ENCODE measurements at regions not wholly inside any gene's neighbourhood (a gene's known extent, or its start where the extent isn't known, plus 50 kb on each side); places are given as distances from the start of the nearest gene placed in this dataset.

DNA sequence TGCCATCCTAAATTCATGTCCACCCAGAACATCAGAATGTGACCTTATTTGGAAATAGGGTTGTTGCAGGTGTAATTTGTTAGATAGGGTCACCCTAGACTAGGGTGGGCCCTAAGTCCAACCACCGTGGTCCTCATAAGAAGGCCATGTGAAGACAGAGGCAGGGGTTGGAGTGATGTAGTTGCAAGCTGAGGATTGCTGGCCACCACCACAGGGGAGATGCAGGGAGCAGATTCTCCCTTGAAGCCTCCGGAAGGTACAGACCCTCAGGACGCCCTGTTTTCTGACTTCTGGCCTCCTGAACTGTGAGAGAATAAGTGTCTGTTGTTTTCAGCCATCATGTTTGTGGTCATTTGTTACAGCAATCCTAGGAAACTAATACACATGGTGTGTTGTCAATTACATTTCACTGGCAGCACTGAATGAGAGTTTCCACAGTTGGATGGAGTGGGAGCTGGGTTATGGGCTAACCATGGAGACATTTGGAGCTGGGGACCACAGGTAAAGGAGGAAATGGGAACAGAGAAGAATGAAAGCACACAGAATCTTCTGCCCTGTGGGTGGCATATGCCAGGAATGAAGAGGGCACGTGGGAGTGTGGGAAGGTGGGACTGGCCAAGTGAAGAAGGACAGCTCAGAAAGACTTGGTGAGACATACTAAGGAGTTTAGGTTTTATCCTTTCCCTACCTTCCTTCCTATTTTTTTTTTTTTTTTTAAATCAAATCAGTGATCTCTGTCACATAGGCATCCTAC, 266.0 kb downstream of the MYCN start:
- 27% methylated on average over 4 of the region's 4 CpGs for WGBS (ENCODE audit: low lambda C conversion rate)

DNA sequence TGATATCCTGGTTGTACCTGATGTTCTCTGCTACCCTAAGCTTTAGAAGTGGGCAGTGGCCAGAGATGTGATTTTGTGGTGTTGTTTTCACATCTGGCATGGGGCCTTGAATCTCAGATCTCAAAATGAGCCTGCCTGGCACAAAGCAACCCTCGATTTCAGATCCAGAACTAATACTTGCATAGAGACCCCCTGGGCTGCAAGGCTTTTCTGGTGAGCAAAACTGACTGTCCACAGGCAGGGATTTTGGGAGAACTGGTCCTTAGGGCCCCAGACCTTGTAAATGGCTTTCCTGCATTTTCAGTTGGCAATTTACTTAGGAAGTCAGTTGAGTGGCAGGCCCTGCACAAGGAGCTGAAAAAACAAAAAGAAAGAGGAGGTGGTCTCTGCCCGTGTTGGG, 265.3 kb downstream of the MYCN start:
- CTCF ChIA-PET: interaction anchor here (1.8 kb wide), 1 partner anchor 13 kb away, joined by 4 read pairs; no protein-coding TSS in a partner anchor
- DNase-seq: no peak
- no peak overlapping the region for H3K4me3 ChIP-seq (ENCODE audit: low read depth in 2 of 2, low read length in 1 of 2)
- POLR2A ChIA-PET: no interaction called here
- H3F3A ChIP-seq (replicated peaks; ENCODE audit: insufficient read depth): no peaks in the 10 kb centered on the region
- H3K4me2 ChIP-seq: no peak overlapping the region
- no peaks in the 10 kb centered on the region for H4K20me1 ChIP-seq (ENCODE audit: insufficient read depth)
- no peaks in the 10 kb centered on the region for H3K9me3 ChIP-seq
- 6% methylated on average over 2 of the region's 2 CpGs for WGBS (ENCODE audit: low lambda C conversion rate)
- no peaks in the 10 kb centered on the region for H3K27me3 ChIP-seq (ENCODE audit: insufficient read depth)
- H3K36me3 ChIP-seq (replicated peaks in 1 of 2; ENCODE audit: control insufficient read depth in 1 of 2, insufficient read depth in 2 of 2, low read length in 1 of 2): no peaks in the 10 kb centered on the region
- H3K79me2 ChIP-seq (ENCODE audit: insufficient read depth): no peaks in the 10 kb centered on the region
- H2AFZ ChIP-seq (ENCODE audit: low read depth): no peak overlapping the region
- no peak overlapping the region for H3K27ac ChIP-seq (ENCODE audit: low read depth in 2 of 2, low read length in 1 of 2)
- H3K9ac ChIP-seq: no peak overlapping the region
- H3K4me1 ChIP-seq (ENCODE audit: control insufficient read depth in 1 of 2, insufficient read depth in 2 of 2, low read depth in 1 of 2, low read length in 1 of 2): peaks cover 0 to 17% of the 10 kb centered on the region in 2 experiments; a peak in 2 of 4 replicates
- TF ChIP-seq RAD21 (IDR thresholded peaks at IDR 0.05; ENCODE audit: low read length) (no peak), EZH2phosphoT487 (IDR thresholded peaks at IDR 0.05; ENCODE audit: borderline replicate concordance, low read depth) (no peak), SIN3A (IDR thresholded peaks at IDR 0.05; ENCODE audit: borderline replicate concordance, low read depth, low read length) (no peak), TCF12 (IDR thresholded peaks at IDR 0.05) (no peak), TAF1 (IDR thresholded peaks at IDR 0.05; ENCODE audit: borderline replicate concordance, low read depth, low read length) (no peak), FOXJ3 (CRISPR knock-in tag; IDR thresholded peaks at IDR 0.05) (no peak), EP300 (IDR thresholded peaks at IDR 0.05; ENCODE audit: borderline replicate concordance in 1 of 2, low read depth in 1 of 2, low read length in 1 of 2) (no peak), MEF2A (IDR thresholded peaks at IDR 0.05; ENCODE audit: borderline replicate concordance, low read depth) (no peak), JUND (IDR thresholded peaks at IDR 0.05) (no peak), POLR2AphosphoS5 (IDR thresholded peaks at IDR 0.05; ENCODE audit: low read depth, low read length) (no peak)
- TF ChIP-seq, protein P1, sequence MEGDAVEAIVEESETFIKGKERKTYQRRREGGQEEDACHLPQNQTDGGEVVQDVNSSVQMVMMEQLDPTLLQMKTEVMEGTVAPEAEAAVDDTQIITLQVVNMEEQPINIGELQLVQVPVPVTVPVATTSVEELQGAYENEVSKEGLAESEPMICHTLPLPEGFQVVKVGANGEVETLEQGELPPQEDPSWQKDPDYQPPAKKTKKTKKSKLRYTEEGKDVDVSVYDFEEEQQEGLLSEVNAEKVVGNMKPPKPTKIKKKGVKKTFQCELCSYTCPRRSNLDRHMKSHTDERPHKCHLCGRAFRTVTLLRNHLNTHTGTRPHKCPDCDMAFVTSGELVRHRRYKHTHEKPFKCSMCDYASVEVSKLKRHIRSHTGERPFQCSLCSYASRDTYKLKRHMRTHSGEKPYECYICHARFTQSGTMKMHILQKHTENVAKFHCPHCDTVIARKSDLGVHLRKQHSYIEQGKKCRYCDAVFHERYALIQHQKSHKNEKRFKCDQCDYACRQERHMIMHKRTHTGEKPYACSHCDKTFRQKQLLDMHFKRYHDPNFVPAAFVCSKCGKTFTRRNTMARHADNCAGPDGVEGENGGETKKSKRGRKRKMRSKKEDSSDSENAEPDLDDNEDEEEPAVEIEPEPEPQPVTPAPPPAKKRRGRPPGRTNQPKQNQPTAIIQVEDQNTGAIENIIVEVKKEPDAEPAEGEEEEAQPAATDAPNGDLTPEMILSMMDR (IDR thresholded peaks at IDR 0.05): no peak
- no peaks in the 10 kb centered on the region for H3K9me2 ChIP-seq

More for the DNA sequence above, 266.0 kb downstream of the MYCN start:
- H3K9me3 ChIP-seq: no peaks in the 10 kb centered on the region
- H3K27me3 ChIP-seq (ENCODE audit: insufficient read depth): no peaks in the 10 kb centered on the region
- H3K4me2 ChIP-seq: no peak overlapping the region
- no peak overlapping the region for H2AFZ ChIP-seq (ENCODE audit: low read depth)
- H3F3A ChIP-seq (replicated peaks; ENCODE audit: insufficient read depth): no peaks in the 10 kb centered on the region
- no peak overlapping the region for H3K4me3 ChIP-seq (ENCODE audit: low read depth in 2 of 2, low read length in 1 of 2)
- H3K9ac ChIP-seq: no peak overlapping the region
- CTCF ChIA-PET: interaction anchor here (1.8 kb wide), 1 partner anchor 12 kb away, joined by 4 read pairs; no protein-coding TSS in a partner anchor
- no peak overlapping the region for H3K27ac ChIP-seq (ENCODE audit: low read depth in 2 of 2, low read length in 1 of 2)
- no peaks in the 10 kb centered on the region for H3K36me3 ChIP-seq (replicated peaks in 1 of 2; ENCODE audit: control insufficient read depth in 1 of 2, insufficient read depth in 2 of 2, low read length in 1 of 2)
- DNase-seq: no peak
- POLR2A ChIA-PET: no interaction called here
- no peaks in the 10 kb centered on the region for H3K79me2 ChIP-seq (ENCODE audit: insufficient read depth)
- peaks cover 0 to 10% of the 10 kb centered on the region in 2 experiments; a peak in 1 of 4 replicates for H3K4me1 ChIP-seq (ENCODE audit: control insufficient read depth in 1 of 2, insufficient read depth in 2 of 2, low read depth in 1 of 2, low read length in 1 of 2)
- H3K9me2 ChIP-seq: no peaks in the 10 kb centered on the region
- TF ChIP-seq RXRA (IDR thresholded peaks at IDR 0.05; ENCODE audit: borderline replicate concordance, low read depth) (no peak), SIN3A (IDR thresholded peaks at IDR 0.05; ENCODE audit: borderline replicate concordance, low read depth, low read length) (no peak), MXI1 (IDR thresholded peaks at IDR 0.05; ENCODE audit: low read depth, low read length) (no peak), FOXJ3 (CRISPR knock-in tag; IDR thresholded peaks at IDR 0.05) (no peak), JUND (IDR thresholded peaks at IDR 0.05) (no peak), NRF1 (IDR thresholded peaks at IDR 0.05; ENCODE audit: low read depth, low read length) (no peak), TEAD4 (IDR thresholded peaks at IDR 0.05; ENCODE audit: borderline replicate concordance, insufficient read depth) (no peak), YY1 (IDR thresholded peaks at IDR 0.05; ENCODE audit: low read depth) (no peak), NFIC (IDR thresholded peaks at IDR 0.05; ENCODE audit: borderline replicate concordance) (no peak)
- TF ChIP-seq, protein P2, sequence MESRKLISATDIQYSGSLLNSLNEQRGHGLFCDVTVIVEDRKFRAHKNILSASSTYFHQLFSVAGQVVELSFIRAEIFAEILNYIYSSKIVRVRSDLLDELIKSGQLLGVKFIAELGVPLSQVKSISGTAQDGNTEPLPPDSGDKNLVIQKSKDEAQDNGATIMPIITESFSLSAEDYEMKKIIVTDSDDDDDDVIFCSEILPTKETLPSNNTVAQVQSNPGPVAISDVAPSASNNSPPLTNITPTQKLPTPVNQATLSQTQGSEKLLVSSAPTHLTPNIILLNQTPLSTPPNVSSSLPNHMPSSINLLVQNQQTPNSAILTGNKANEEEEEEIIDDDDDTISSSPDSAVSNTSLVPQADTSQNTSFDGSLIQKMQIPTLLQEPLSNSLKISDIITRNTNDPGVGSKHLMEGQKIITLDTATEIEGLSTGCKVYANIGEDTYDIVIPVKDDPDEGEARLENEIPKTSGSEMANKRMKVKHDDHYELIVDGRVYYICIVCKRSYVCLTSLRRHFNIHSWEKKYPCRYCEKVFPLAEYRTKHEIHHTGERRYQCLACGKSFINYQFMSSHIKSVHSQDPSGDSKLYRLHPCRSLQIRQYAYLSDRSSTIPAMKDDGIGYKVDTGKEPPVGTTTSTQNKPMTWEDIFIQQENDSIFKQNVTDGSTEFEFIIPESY (IDR thresholded peaks at IDR 0.05; ENCODE audit: borderline replicate concordance, low read depth): no peak
- H4K20me1 ChIP-seq (ENCODE audit: insufficient read depth): no peaks in the 10 kb centered on the region
